ACC112 (cell line): ENCODE measurements at regions not wholly inside any gene's neighbourhood (a gene's known extent, or its start where the extent isn't known, plus 50 kb on each side); places are given as distances from the start of the nearest gene placed in this dataset.
"Not testable (repeated sequence)": the region's sequence is repeated elsewhere in the genome, so short reads cannot be mapped to it uniquely, and the experiment has no call there.

Experiments used
- H2AFZ ChIP-seq: fragments of 200-600 bp; sonication (generic); one replicate; pipeline ENCODE4 v1.6.0; 2017; ENCODE audit warnings: antibody characterized with exemption, low read length; ENCODE audit not compliant: unreplicated experiment
- H3K27ac ChIP-seq: fragments of 200-600 bp; sonication (generic); 2 replicates; pipeline ENCODE4 v1.5.1; 2014; ENCODE audit warnings: low read depth, mild to moderate bottlenecking, antibody characterized with exemption, low read length, moderate library complexity
- H3K27me3 ChIP-seq: fragments of 200-600 bp; sonication (generic); 2 replicates; pipeline ENCODE4 v1.6.1; 2014; ENCODE audit warnings: mild to moderate bottlenecking, antibody characterized with exemption, low read length, moderate library complexity, mixed read lengths; ENCODE audit not compliant: insufficient read depth
- H3K36me3 ChIP-seq: fragments of 200-600 bp; sonication (generic); 2 replicates; pipeline ENCODE4 v1.6.1; 2016; ENCODE audit warnings: mild to moderate bottlenecking, antibody characterized with exemption, low read length, moderate library complexity, mixed read lengths; ENCODE audit not compliant: insufficient read depth
- H3K4me1 ChIP-seq: fragments of 200-600 bp; sonication (generic); one replicate; pipeline ENCODE4 v1.6.1; 2016; ENCODE audit warnings: low read length, mixed read lengths; ENCODE audit not compliant: insufficient read depth, unreplicated experiment, control insufficient read depth
- H3K4me3 ChIP-seq: fragments of 200-600 bp; sonication (generic); 2 replicates; pipeline ENCODE4 v1.5.1; 2014; ENCODE audit warnings: mild to moderate bottlenecking, low read depth, low read length
- H3K79me2 ChIP-seq: fragments of 200-600 bp; sonication (generic); one replicate; pipeline ENCODE4 v1.6.0; 2016; ENCODE audit warnings: low read length; ENCODE audit not compliant: control insufficient read depth, unreplicated experiment, insufficient read depth

- Histone ChIP-seq H3K36me3 (no peaks in the 10 kb centered on the region), H3K4me3 (no peak overlapping the region), H2AFZ (no peak overlapping the region), H3K27me3 (no peaks in the 10 kb centered on the region), H3K27ac (no peak overlapping the region), H3K79me2 (no peaks in the 10 kb centered on the region), H3K4me1 (no peaks in the 10 kb centered on the region)
Measured at GRCh38 chr12:17064834-17065233, 458.9 kb upstream of the LMO3 start.

GRCh38 chr12:17062267-17063036, 456.5 kb upstream of the LMO3 start:
- Histone ChIP-seq H3K27me3 (no peaks in the 10 kb centered on the region), H3K4me3 (no peak overlapping the region), H3K36me3 (no peaks in the 10 kb centered on the region), H2AFZ (no peak overlapping the region), H3K27ac (no peak overlapping the region), H3K79me2 (no peaks in the 10 kb centered on the region), H3K4me1 (no peaks in the 10 kb centered on the region)

GRCh38 chr12:17060260-17060659, 454.3 kb upstream of the LMO3 start:
- Histone ChIP-seq H3K27me3 (no peaks in the 10 kb centered on the region), H3K4me1 (no peaks in the 10 kb centered on the region), H3K27ac (no peak overlapping the region), H3K4me3 (no peak overlapping the region), H2AFZ (no peak overlapping the region), H3K36me3 (no peaks in the 10 kb centered on the region), H3K79me2 (no peaks in the 10 kb centered on the region)

GRCh38 chr12:17056546-17056945, 450.6 kb upstream of the LMO3 start:
- Histone ChIP-seq H2AFZ (no peak overlapping the region), H3K36me3 (no peaks in the 10 kb centered on the region), H3K4me1 (no peaks in the 10 kb centered on the region), H3K79me2 (no peaks in the 10 kb centered on the region), H3K27me3 (no peaks in the 10 kb centered on the region), H3K27ac (no peak overlapping the region), H3K4me3 (no peak overlapping the region)

- Histone ChIP-seq H3K79me2 (no peaks in the 10 kb centered on the region), H3K4me3 (no peak overlapping the region), H3K36me3 (no peaks in the 10 kb centered on the region), H3K27me3 (no peaks in the 10 kb centered on the region), H3K4me1 (no peaks in the 10 kb centered on the region), H3K27ac (no peak overlapping the region), H2AFZ (no peak overlapping the region)
Measured at GRCh38 chr12:17038923-17039322, 433.0 kb upstream of the LMO3 start.

GRCh38 chr12:17035372-17035771, 429.4 kb upstream of the LMO3 start:
- Histone ChIP-seq H3K79me2 (no peaks in the 10 kb centered on the region), H3K27ac (no peak overlapping the region), H3K27me3 (no peaks in the 10 kb centered on the region), H2AFZ (no peak overlapping the region), H3K4me1 (no peaks in the 10 kb centered on the region), H3K4me3 (no peak overlapping the region), H3K36me3 (no peaks in the 10 kb centered on the region)

GRCh38 chr12:17030338-17030737, 424.4 kb upstream of the LMO3 start:
- Histone ChIP-seq H3K27me3 (no peaks in the 10 kb centered on the region), H3K27ac (no peak overlapping the region), H2AFZ (no peak overlapping the region), H3K79me2 (no peaks in the 10 kb centered on the region), H3K4me3 (no peak overlapping the region), H3K36me3 (no peaks in the 10 kb centered on the region), H3K4me1 (no peaks in the 10 kb centered on the region)

GRCh38 chr12:17028348-17028747, 422.4 kb upstream of the LMO3 start:
- no peak overlapping the region for H3K4me3 ChIP-seq
- H3K79me2 ChIP-seq, result no peaks in the 10 kb centered on the region
- no peaks in the 10 kb centered on the region for H3K36me3 ChIP-seq
- no peak overlapping the region for H2AFZ ChIP-seq
- no peaks in the 10 kb centered on the region for H3K27me3 ChIP-seq
- no peak overlapping the region for H3K27ac ChIP-seq
- no peaks in the 10 kb centered on the region for H3K4me1 ChIP-seq

GRCh38 chr12:17025424-17025823, 419.5 kb upstream of the LMO3 start:
- H3K36me3 ChIP-seq, H3K4me3 ChIP-seq, H3K27me3 ChIP-seq, H3K27ac ChIP-seq, H3K79me2 ChIP-seq, H3K4me1 ChIP-seq, H2AFZ ChIP-seq: not testable (repeated sequence)

- Histone ChIP-seq H3K36me3 (no peaks in the 10 kb centered on the region), H3K79me2 (no peaks in the 10 kb centered on the region), H2AFZ (no peak overlapping the region), H3K4me3 (no peak overlapping the region), H3K4me1 (no peaks in the 10 kb centered on the region), H3K27me3 (no peaks in the 10 kb centered on the region), H3K27ac (no peak overlapping the region)
Measured at GRCh38 chr12:17020765-17021164, 414.8 kb upstream of the LMO3 start.

- Histone ChIP-seq H3K4me3 (no peak overlapping the region), H3K27ac (no peak overlapping the region), H3K79me2 (no peaks in the 10 kb centered on the region), H3K4me1 (no peaks in the 10 kb centered on the region), H2AFZ (no peak overlapping the region), H3K36me3 (no peaks in the 10 kb centered on the region), H3K27me3 (no peaks in the 10 kb centered on the region)
Measured at GRCh38 chr12:17017402-17017801, 411.4 kb upstream of the LMO3 start.
